Neuron (in vitro differentiated cells): ENCODE measurements at regions not wholly inside any gene's neighbourhood (a gene's known extent, or its start where the extent isn't known, plus 50 kb on each side); places are given as distances from the start of the nearest gene placed in this dataset.

Experiments
- H2AFZ ChIP-seq: one replicate; pipeline ENCODE4 v1.6.1; 2013; ENCODE audit warnings: low read depth, mild to moderate bottlenecking, inconsistent platforms, low read length, moderate library complexity
- H3K27me3 ChIP-seq: one replicate; pipeline ENCODE4 v1.6.1; 2013; ENCODE audit warnings: low read length; ENCODE audit not compliant: insufficient read depth
- H3K36me3 ChIP-seq: one replicate; pipeline ENCODE4 v1.6.1; 2013; ENCODE audit warnings: low read length; ENCODE audit not compliant: insufficient read depth
- H3K4me1 ChIP-seq: one replicate; pipeline ENCODE4 v1.6.1; 2013; ENCODE audit warnings: low read length; ENCODE audit not compliant: insufficient read depth
- H3K4me3 ChIP-seq: 2 replicates; pipeline ENCODE4 v1.5.1; 2013; ENCODE audit warnings: mild to moderate bottlenecking, low read length, moderate library complexity
- H3K9me3 ChIP-seq: one replicate; pipeline ENCODE4 v1.6.1; 2013; ENCODE audit warnings: low read length

GRCh38 chr12:61029516-61029915 is 1230.7 kb upstream of the USP15 start:
- no peaks in the 10 kb centered on the region for H3K4me1 ChIP-seq
- no peak overlapping the region for H2AFZ ChIP-seq
- H3K4me3 ChIP-seq, result no peak overlapping the region
- H3K27me3 ChIP-seq, result no peaks in the 10 kb centered on the region
- H3K9me3 ChIP-seq, result no peaks in the 10 kb centered on the region
- no peaks in the 10 kb centered on the region for H3K36me3 ChIP-seq

- Histone ChIP-seq H3K4me1 (no peaks in the 10 kb centered on the region), H3K27me3 (no peaks in the 10 kb centered on the region), H3K9me3 (no peaks in the 10 kb centered on the region), H3K36me3 (no peaks in the 10 kb centered on the region), H3K4me3 (no peak overlapping the region), H2AFZ (no peak overlapping the region)
Observed at GRCh38 chr12:61037792-61038191, 1222.4 kb upstream of the USP15 start.

GRCh38 chr12:61043838-61044237 is 1216.4 kb upstream of the USP15 start:
- H3K9me3 ChIP-seq, result no peaks in the 10 kb centered on the region
- no peak overlapping the region for H3K4me3 ChIP-seq
- no peak overlapping the region for H2AFZ ChIP-seq
- no peaks in the 10 kb centered on the region for H3K4me1 ChIP-seq
- H3K36me3 ChIP-seq, result no peaks in the 10 kb centered on the region
- no peaks in the 10 kb centered on the region for H3K27me3 ChIP-seq

- H2AFZ ChIP-seq, result no peak overlapping the region
- no peak overlapping the region for H3K4me3 ChIP-seq
- no peaks in the 10 kb centered on the region for H3K9me3 ChIP-seq
- H3K27me3 ChIP-seq, result no peaks in the 10 kb centered on the region
- no peaks in the 10 kb centered on the region for H3K4me1 ChIP-seq
- H3K36me3 ChIP-seq, result no peaks in the 10 kb centered on the region
Observed at GRCh38 chr12:61044766-61045165, 1215.4 kb upstream of the USP15 start.

GRCh38 chr12:61070640-61071414 is 1189.4 kb upstream of the USP15 start:
- H2AFZ ChIP-seq, result no peak overlapping the region
- H3K4me1 ChIP-seq, result no peaks in the 10 kb centered on the region
- no peaks in the 10 kb centered on the region for H3K27me3 ChIP-seq
- no peaks in the 10 kb centered on the region for H3K9me3 ChIP-seq
- no peak overlapping the region for H3K4me3 ChIP-seq
- H3K36me3 ChIP-seq, result no peaks in the 10 kb centered on the region

- Histone ChIP-seq H3K27me3 (no peaks in the 10 kb centered on the region), H3K36me3 (no peaks in the 10 kb centered on the region), H2AFZ (no peak overlapping the region), H3K4me1 (no peaks in the 10 kb centered on the region), H3K9me3 (no peaks in the 10 kb centered on the region), H3K4me3 (no peak overlapping the region)
Observed at GRCh38 chr12:61072717-61073116, 1187.5 kb upstream of the USP15 start.

GRCh38 chr12:61095111-61095510 is 1165.1 kb upstream of the USP15 start:
- no peak overlapping the region for H2AFZ ChIP-seq
- no peaks in the 10 kb centered on the region for H3K4me1 ChIP-seq
- no peaks in the 10 kb centered on the region for H3K36me3 ChIP-seq
- H3K4me3 ChIP-seq, result no peak overlapping the region
- H3K9me3 ChIP-seq, result no peaks in the 10 kb centered on the region
- H3K27me3 ChIP-seq, result no peaks in the 10 kb centered on the region

- Histone ChIP-seq H3K4me1 (no peaks in the 10 kb centered on the region), H3K36me3 (no peaks in the 10 kb centered on the region), H3K4me3 (no peak overlapping the region), H3K27me3 (no peaks in the 10 kb centered on the region), H3K9me3 (no peaks in the 10 kb centered on the region), H2AFZ (no peak overlapping the region)
Observed at GRCh38 chr12:61098031-61098580, 1162.1 kb upstream of the USP15 start.

- Histone ChIP-seq H3K4me1 (no peaks in the 10 kb centered on the region), H2AFZ (no peak overlapping the region), H3K36me3 (no peaks in the 10 kb centered on the region), H3K27me3 (no peaks in the 10 kb centered on the region), H3K9me3 (no peaks in the 10 kb centered on the region), H3K4me3 (no peak overlapping the region)
Observed at GRCh38 chr12:61107118-61107517, 1153.1 kb upstream of the USP15 start.

GRCh38 chr12:61111218-61111617 is 1149.0 kb upstream of the USP15 start:
- no peaks in the 10 kb centered on the region for H3K27me3 ChIP-seq
- no peaks in the 10 kb centered on the region for H3K4me1 ChIP-seq
- no peaks in the 10 kb centered on the region for H3K9me3 ChIP-seq
- H2AFZ ChIP-seq, result no peak overlapping the region
- no peak overlapping the region for H3K4me3 ChIP-seq
- H3K36me3 ChIP-seq, result no peaks in the 10 kb centered on the region

- H3K27me3 ChIP-seq, result no peaks in the 10 kb centered on the region
Observed at GRCh38 chr12:61137677-61138414, 1122.4 kb upstream of the USP15 start.

GRCh38 chr12:61138415-61138759 is 1121.8 kb upstream of the USP15 start:
- H3K4me3 ChIP-seq, result no peak overlapping the region
- H3K4me1 ChIP-seq, result no peaks in the 10 kb centered on the region
- H3K9me3 ChIP-seq, result no peaks in the 10 kb centered on the region
- H2AFZ ChIP-seq, result no peak overlapping the region
- no peaks in the 10 kb centered on the region for H3K27me3 ChIP-seq
- H3K36me3 ChIP-seq, result no peaks in the 10 kb centered on the region

More at GRCh38 chr12:61137677-61138414, 1122.4 kb upstream of the USP15 start:
- Histone ChIP-seq H3K36me3 (no peaks in the 10 kb centered on the region), H3K9me3 (no peaks in the 10 kb centered on the region), H3K4me3 (no peak overlapping the region), H3K4me1 (no peaks in the 10 kb centered on the region), H2AFZ (no peak overlapping the region)

GRCh38 chr12:61161961-61162360 is 1098.2 kb upstream of the USP15 start:
- no peaks in the 10 kb centered on the region for H3K36me3 ChIP-seq
- H2AFZ ChIP-seq, result no peak overlapping the region
- no peaks in the 10 kb centered on the region for H3K9me3 ChIP-seq
- no peak overlapping the region for H3K4me3 ChIP-seq
- H3K27me3 ChIP-seq, result no peaks in the 10 kb centered on the region
- no peaks in the 10 kb centered on the region for H3K4me1 ChIP-seq
